ENCODE measurements at regions not wholly inside any gene's neighbourhood (a gene's known extent, or its start where the extent isn't known, plus 50 kb on each side); places are given as distances from the start of the nearest gene placed in this dataset.

DNA sequence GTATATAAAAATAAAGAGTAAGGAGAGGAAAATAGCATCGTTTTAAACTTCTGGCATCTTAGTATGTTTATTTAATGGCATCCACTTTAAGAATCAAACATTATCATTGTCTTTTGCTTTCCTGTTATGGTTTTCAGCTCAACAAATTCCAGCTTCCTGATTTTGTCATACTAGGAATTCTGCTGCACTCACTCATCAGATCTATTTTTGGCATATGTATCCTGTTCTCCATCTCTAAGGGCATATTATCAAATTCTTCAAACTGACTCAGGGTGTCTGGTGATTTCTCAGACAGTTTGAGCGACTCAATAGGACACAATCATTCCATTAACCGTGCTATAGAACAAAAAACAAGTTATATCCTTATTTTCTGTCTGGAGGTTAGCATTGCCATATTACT lies 248.5 kb upstream of the DIAPH2 start:
- H3K4me3 ChIP-seq (ENCODE audit: low read depth, low read length), result no peak overlapping the region
- TF ChIP-seq, protein P1, sequence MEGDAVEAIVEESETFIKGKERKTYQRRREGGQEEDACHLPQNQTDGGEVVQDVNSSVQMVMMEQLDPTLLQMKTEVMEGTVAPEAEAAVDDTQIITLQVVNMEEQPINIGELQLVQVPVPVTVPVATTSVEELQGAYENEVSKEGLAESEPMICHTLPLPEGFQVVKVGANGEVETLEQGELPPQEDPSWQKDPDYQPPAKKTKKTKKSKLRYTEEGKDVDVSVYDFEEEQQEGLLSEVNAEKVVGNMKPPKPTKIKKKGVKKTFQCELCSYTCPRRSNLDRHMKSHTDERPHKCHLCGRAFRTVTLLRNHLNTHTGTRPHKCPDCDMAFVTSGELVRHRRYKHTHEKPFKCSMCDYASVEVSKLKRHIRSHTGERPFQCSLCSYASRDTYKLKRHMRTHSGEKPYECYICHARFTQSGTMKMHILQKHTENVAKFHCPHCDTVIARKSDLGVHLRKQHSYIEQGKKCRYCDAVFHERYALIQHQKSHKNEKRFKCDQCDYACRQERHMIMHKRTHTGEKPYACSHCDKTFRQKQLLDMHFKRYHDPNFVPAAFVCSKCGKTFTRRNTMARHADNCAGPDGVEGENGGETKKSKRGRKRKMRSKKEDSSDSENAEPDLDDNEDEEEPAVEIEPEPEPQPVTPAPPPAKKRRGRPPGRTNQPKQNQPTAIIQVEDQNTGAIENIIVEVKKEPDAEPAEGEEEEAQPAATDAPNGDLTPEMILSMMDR (IDR thresholded peaks at IDR 0.05; ENCODE audit: low read depth, low read length), result no peak

DNA sequence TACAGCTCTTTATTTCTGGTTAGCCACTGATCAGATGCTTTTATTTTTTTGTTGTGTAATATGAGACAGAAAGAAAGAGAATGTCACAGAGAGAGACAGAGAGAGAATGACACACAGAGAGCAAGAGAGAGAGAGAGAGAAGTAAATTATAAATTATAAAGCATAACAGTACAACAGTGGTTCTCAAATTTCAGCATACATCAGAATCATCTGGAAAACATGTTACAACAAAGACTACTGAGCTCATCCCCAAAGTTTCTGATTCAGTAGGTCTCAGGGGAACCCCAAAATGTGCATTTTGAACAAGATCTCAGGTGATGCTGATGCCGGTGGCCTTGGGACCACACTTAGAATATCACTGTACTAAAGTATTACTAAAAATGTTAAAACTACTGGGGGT lies 245.8 kb upstream of the DIAPH2 start:
- H3K4me3 ChIP-seq (ENCODE audit: low read depth, low read length), result no peak overlapping the region
- TF ChIP-seq, protein P1 (IDR thresholded peaks at IDR 0.05; ENCODE audit: low read depth, low read length), result no peak

DNA sequence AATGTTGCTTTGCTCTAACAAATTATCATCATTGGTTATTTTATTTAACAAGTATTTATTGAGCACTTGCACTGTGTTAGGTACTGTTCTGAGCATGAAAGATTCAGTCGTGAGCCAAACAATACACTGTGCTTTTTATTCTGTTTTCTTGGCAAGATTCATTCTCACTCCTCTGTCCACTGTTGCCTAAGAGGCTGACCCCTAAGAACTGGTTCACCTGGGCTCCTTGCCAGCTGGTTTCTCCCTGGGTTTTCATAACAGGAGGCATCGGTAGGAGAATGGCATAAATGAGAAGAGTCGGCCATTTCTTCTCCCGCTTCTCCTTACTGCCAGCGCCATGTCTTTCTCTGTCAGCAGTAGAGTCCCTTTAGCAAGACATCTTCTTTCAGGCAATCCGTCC lies 243.7 kb upstream of the DIAPH2 start:
- TF ChIP-seq, protein P1 (IDR thresholded peaks at IDR 0.05; ENCODE audit: low read depth, low read length), result no peak
- H3K4me3 ChIP-seq (ENCODE audit: low read depth, low read length), result no peak overlapping the region

DNA sequence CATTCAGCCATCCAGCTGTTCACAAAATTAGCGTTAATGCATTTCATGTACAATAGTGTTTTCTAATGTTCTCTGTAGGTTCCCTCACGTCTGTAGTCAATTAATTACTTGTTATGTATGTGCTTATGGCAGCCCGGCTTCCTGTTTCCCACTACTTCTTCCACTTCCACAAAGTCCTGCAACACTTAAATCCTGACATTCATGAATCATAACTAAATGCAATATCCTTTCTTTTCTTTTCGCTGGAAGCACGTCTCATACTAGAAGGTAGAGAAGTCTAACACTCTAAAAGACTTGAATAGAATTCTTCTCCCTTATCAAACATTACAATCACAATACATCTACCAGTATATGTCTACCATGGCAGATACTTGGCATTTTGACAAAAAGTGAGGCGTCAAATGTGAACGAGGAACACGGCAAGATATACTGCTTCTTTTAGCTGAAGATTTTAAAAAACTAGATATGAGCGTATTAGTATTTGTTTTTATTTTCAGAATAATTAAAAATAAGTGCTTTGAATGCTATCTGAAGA lies 239.0 kb upstream of the DIAPH2 start:
- TF ChIP-seq, protein P1 (IDR thresholded peaks at IDR 0.05; ENCODE audit: low read depth, low read length), result no peak
- no peak overlapping the region for H3K4me3 ChIP-seq (ENCODE audit: low read depth, low read length)

DNA sequence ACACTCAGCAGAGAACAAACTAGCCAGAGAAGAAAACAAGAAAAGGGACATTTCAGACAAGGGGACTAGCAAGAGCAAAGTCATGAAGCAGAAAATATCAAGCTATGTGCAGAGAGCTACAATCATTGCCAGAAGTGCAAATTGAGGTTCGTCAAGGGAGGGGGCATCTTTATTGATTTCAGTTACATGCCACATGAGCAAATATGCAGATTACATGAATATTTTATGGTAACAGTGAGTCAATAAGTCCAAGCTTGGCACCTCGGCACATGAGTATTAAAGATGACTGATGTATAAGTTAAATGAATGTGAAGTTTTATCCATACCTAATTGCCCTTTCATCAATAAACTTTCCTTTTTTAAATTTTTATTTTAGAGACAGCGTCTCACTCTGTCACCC lies 238.1 kb upstream of the DIAPH2 start:
- no peak overlapping the region for H3K4me3 ChIP-seq (ENCODE audit: low read depth, low read length)
- TF ChIP-seq, protein P1 (IDR thresholded peaks at IDR 0.05; ENCODE audit: low read depth, low read length), result no peak

DNA sequence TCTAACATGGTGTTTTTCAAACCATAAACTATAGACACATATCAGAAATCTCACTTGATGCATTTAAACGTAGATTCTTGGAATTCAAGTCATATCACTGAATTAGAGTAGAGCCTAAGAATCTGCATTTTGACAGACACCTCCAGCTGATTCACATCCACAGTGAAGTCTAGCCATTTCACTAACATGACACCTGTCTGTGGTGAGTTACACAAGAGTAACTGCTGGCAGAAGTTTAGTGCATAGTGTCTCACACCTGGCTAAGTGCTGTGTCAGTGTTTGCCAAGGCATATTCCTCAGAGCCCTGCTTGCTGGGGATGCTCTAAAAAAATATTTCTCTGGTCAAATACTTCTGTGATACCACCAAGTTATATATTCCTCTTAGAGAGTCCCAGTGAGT lies 237.5 kb upstream of the DIAPH2 start:
- TF ChIP-seq, protein P1 (IDR thresholded peaks at IDR 0.05; ENCODE audit: low read depth, low read length), result no peak
- no peak overlapping the region for H3K4me3 ChIP-seq (ENCODE audit: low read depth, low read length)

DNA sequence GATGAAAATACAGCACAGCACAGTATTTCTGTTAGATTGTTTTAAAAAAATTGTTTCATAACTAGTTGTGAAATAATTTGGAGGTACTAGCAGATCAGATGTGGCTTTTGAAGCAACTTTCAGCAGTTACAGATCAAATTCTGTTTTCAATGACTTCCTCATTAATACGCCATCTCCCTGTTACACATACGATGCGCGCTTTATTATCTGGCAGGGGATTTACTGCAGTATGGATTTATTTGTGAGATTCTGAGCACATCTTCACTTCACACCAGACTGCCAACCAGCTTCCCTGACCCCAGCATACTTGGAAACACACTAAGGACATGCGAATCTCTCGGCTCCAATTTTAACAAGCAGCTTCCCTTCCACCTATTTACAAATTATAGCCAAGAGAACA lies 235.5 kb upstream of the DIAPH2 start:
- H3K4me3 ChIP-seq (ENCODE audit: low read depth, low read length), result no peak overlapping the region
- TF ChIP-seq, protein P1 (IDR thresholded peaks at IDR 0.05; ENCODE audit: low read depth, low read length), result no peak

Data from WI38 (cell line).